ENCODE measurements at regions not wholly inside any gene's neighbourhood (a gene's known extent, or its start where the extent isn't known, plus 50 kb on each side); places are given as distances from the start of the nearest gene placed in this dataset.

DNA sequence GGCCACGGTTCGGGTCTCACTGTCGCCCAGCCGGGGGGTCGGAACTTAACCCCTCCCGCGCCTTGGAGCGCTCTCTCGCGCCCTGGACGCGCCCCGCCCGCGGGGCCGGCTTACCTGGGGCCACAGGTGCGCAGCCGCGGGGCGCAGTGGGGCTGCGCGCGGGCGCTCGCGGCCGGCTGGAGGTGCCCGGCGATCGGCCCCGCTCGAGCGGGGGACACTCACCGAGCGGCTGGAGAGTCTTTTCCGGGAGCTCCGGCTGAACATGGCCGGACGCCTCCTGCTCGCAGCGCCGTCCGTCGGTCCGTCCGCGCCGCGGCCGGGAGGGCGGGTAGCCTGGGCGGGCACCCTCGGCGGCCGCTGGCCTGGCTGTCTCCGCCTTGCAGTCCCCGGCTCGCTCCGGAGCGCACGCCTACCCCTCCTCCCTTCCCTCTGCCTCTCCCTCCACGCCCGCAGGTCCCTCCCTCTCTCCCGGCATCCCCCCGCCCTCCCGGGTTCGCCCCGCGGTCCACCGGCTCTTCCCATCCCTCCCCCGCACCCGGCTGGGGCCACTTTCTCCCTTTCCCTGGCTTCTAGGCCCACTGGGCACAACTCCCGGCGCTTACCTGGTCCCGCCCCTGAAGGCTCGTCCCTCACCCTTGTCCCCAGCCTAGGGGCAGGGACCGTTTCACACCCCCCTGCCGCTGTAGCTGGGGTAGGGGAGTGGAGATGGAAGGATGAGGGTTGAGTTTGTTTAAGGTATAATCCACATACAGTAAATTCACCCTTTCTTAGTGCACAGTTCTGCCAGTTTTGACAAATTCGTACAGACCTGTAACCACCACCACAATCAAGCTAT, 220.1 kb upstream of the PRICKLE2 start:
- TF ChIP-seq, protein P1, sequence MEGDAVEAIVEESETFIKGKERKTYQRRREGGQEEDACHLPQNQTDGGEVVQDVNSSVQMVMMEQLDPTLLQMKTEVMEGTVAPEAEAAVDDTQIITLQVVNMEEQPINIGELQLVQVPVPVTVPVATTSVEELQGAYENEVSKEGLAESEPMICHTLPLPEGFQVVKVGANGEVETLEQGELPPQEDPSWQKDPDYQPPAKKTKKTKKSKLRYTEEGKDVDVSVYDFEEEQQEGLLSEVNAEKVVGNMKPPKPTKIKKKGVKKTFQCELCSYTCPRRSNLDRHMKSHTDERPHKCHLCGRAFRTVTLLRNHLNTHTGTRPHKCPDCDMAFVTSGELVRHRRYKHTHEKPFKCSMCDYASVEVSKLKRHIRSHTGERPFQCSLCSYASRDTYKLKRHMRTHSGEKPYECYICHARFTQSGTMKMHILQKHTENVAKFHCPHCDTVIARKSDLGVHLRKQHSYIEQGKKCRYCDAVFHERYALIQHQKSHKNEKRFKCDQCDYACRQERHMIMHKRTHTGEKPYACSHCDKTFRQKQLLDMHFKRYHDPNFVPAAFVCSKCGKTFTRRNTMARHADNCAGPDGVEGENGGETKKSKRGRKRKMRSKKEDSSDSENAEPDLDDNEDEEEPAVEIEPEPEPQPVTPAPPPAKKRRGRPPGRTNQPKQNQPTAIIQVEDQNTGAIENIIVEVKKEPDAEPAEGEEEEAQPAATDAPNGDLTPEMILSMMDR (IDR thresholded peaks at IDR 0.05): no peak
- no peak for TF ChIP-seq POLR2A (IDR thresholded peaks at IDR 0.05)
